H9 (cell line): ENCODE measurements at regions not wholly inside any gene's neighbourhood (a gene's known extent, or its start where the extent isn't known, plus 50 kb on each side); places are given as distances from the start of the nearest gene placed in this dataset.

ENCODE experiments used
- DNase-seq: peaks from one replicate; pipeline ENCODE4 v3.0.0-alpha.2; 2017
- H2AFZ ChIP-seq: one replicate; pipeline ENCODE4 v1.6.1; 2013; ENCODE audit warnings: mild to moderate bottlenecking, low read length, control low read depth, moderate library complexity
- H2AK5ac ChIP-seq: 2 replicates; pipeline ENCODE4 v1.6.1; 2013; ENCODE audit warnings: low read length, control low read depth, mixed read lengths; ENCODE audit not compliant: insufficient read length
- H2BK120ac ChIP-seq: one replicate; pipeline ENCODE4 v1.6.1; 2013; ENCODE audit warnings: low read depth, mild to moderate bottlenecking, low read length, control low read depth, inconsistent platforms; ENCODE audit not compliant: poor library complexity, severe bottlenecking
- H2BK12ac ChIP-seq: 2 replicates; pipeline ENCODE4 v1.6.1; 2013; ENCODE audit warnings: low read length, control low read depth, mixed read lengths, low read depth; ENCODE audit not compliant: insufficient read length
- H2BK15ac ChIP-seq: 2 replicates; pipeline ENCODE4 v1.6.1; 2013; ENCODE audit warnings: low read depth, low read length, control low read depth
- H2BK20ac ChIP-seq: one replicate; pipeline ENCODE4 v1.6.1; 2013; ENCODE audit warnings: low read depth, mild to moderate bottlenecking, low read length, control low read depth, inconsistent platforms; ENCODE audit not compliant: poor library complexity, severe bottlenecking
- H2BK5ac ChIP-seq: 2 replicates; pipeline ENCODE4 v1.6.1; 2013; ENCODE audit warnings: low read length, control low read depth, mixed read lengths; ENCODE audit not compliant: insufficient read length
- H3K14ac ChIP-seq: 2 replicates; pipeline ENCODE4 v1.6.1; 2013; ENCODE audit warnings: low read length, control low read depth; ENCODE audit not compliant: insufficient read depth
- H3K18ac ChIP-seq: 2 replicates; pipeline ENCODE4 v1.6.1; 2013; ENCODE audit warnings: low read depth, mild to moderate bottlenecking, mixed read lengths, low read length, control low read depth; ENCODE audit not compliant: insufficient read length
- H3K23ac ChIP-seq: 2 replicates; pipeline ENCODE4 v1.6.1; 2013; ENCODE audit warnings: low read length, control low read depth, mixed read lengths, low read depth; ENCODE audit not compliant: insufficient read length
- H3K23me2 ChIP-seq: 2 replicates; pipeline ENCODE4 v1.6.1; 2013; ENCODE audit warnings: low read depth, mild to moderate bottlenecking, mixed read lengths, low read length, control low read depth; ENCODE audit not compliant: insufficient read length, poor library complexity, severe bottlenecking
- H3K27ac ChIP-seq: 2 replicates; pipeline ENCODE4 v1.5.1; 2013; ENCODE audit warnings: low read length, control low read depth, mixed read lengths, low read depth; ENCODE audit not compliant: insufficient read length
- H3K27me3 ChIP-seq: 2 replicates; pipeline ENCODE4 v1.6.1; 2013; ENCODE audit warnings: low read length, control low read depth, inconsistent platforms; ENCODE audit not compliant: insufficient read depth
- H3K4ac ChIP-seq: 2 replicates; pipeline ENCODE4 v1.6.1; 2013; ENCODE audit warnings: low read depth, mild to moderate bottlenecking, control low read depth, inconsistent platforms, low read length, moderate library complexity
- H3K4me1 ChIP-seq: 2 replicates; pipeline ENCODE4 v1.6.1; 2013; ENCODE audit warnings: low read length, control low read depth, inconsistent platforms; ENCODE audit not compliant: insufficient read depth
- H3K4me2 ChIP-seq: 2 replicates; pipeline ENCODE4 v1.6.1; 2013; ENCODE audit warnings: low read length, control low read depth, mixed read lengths; ENCODE audit not compliant: insufficient read length, insufficient read depth
- H3K56ac ChIP-seq: 2 replicates; pipeline ENCODE4 v1.6.1; 2013; ENCODE audit warnings: low read depth, mild to moderate bottlenecking, mixed read lengths, low read length, control low read depth; ENCODE audit not compliant: insufficient read length
- H3K79me1 ChIP-seq: 2 replicates; pipeline ENCODE4 v1.6.1; 2013; ENCODE audit warnings: low read depth, mild to moderate bottlenecking, moderate library complexity, low read length, control low read depth, inconsistent platforms; ENCODE audit not compliant: insufficient read depth, poor library complexity, severe bottlenecking
- H3K79me2 ChIP-seq: 2 replicates; pipeline ENCODE4 v1.6.1; 2013; ENCODE audit warnings: low read length, control low read depth, inconsistent platforms; ENCODE audit not compliant: insufficient read depth
- H3K9ac ChIP-seq: 2 replicates; pipeline ENCODE4 v1.6.1; 2013; ENCODE audit warnings: low read length, control low read depth, mixed read lengths; ENCODE audit not compliant: insufficient read length; ENCODE audit errors: extremely low read depth
- H3K9me3 ChIP-seq: one replicate; pipeline ENCODE4 v1.6.1; 2013; ENCODE audit warnings: low read depth, low read length, inconsistent platforms; ENCODE audit not compliant: control insufficient read depth
- H3T11ph ChIP-seq: one replicate; pipeline ENCODE4 v1.6.1; 2013; ENCODE audit warnings: mild to moderate bottlenecking, low read length, control low read depth, inconsistent platforms
- H4K20me1 ChIP-seq: one replicate; pipeline ENCODE4 v1.6.1; 2013; ENCODE audit not compliant: control insufficient read depth, insufficient read length, insufficient read depth
- H4K5ac ChIP-seq: 2 replicates; pipeline ENCODE4 v1.6.1; 2013; ENCODE audit warnings: low read depth, mild to moderate bottlenecking, mixed read lengths, low read length, control low read depth; ENCODE audit not compliant: insufficient read length
- H4K8ac ChIP-seq: replicated peaks from 2 replicates; pipeline ENCODE4 v1.6.1; 2013; ENCODE audit warnings: low read length, control low read depth, mixed read lengths, low read depth; ENCODE audit not compliant: insufficient read length
- H4K91ac ChIP-seq: 2 replicates; pipeline ENCODE4 v1.6.1; 2013; ENCODE audit warnings: low read depth, mild to moderate bottlenecking, moderate library complexity, mixed read lengths, low read length, control low read depth; ENCODE audit not compliant: insufficient read length
- H3K27ac Mint-ChIP-seq, 3 experiments: 2 replicates in 2 of 3; 3 replicates in 1 of 3; pipeline ENCODE4 v1.8.0; 2020 to 2021; ENCODE audit warnings: mixed read lengths in 3 of 3, mild to moderate bottlenecking in 1 of 3, moderate library complexity in 1 of 3
- H3K27me3 Mint-ChIP-seq: 2 replicates; pipeline ENCODE4 v1.8.0; 2021; ENCODE audit warnings: low read depth, mild to moderate bottlenecking, moderate library complexity, mixed read lengths
- H3K36me3 Mint-ChIP-seq, 3 experiments: 2 replicates in 2 of 3; 3 replicates in 1 of 3; pipeline ENCODE4 v1.8.0; 2020 to 2021; ENCODE audit warnings: low read depth in 3 of 3, mixed read lengths in 3 of 3; ENCODE audit not compliant: insufficient read depth in 1 of 3
- H3K4me1 Mint-ChIP-seq, 2 experiments: 2 replicates each; pipeline ENCODE4 v1.8.0; 2020; ENCODE audit warnings: mixed read lengths in 2 of 2
- H3K4me3 Mint-ChIP-seq, 2 experiments: 2 replicates in 1 of 2; 3 replicates in 1 of 2; pipeline ENCODE4 v1.8.0; 2020 to 2021; ENCODE audit warnings: mild to moderate bottlenecking in 2 of 2, mixed read lengths in 2 of 2, moderate library complexity in 1 of 2
- H3K9me3 Mint-ChIP-seq, 2 experiments: 2 replicates in 1 of 2; 3 replicates in 1 of 2; pipeline ENCODE4 v1.8.0; 2020; ENCODE audit warnings: mild to moderate bottlenecking in 2 of 2, mixed read lengths in 2 of 2, moderate library complexity in 1 of 2
- CTCF ChIP-seq: fragments of 200-600 bp; sonication (generic); conservative IDR thresholded peaks from 3 replicates; pipeline ENCODE4 v1.8.0; 2021; ENCODE audit warnings: antibody characterized with exemption, mild to moderate bottlenecking
- WGBS: extraction: QIAGEN DNeasy Blood & Tissue Kit; methylation state at CpG from one replicate; pipeline ENCODE4 v1.1.7; 2013; ENCODE audit warnings: missing lambda C conversion rate, low lambda C conversion rate, mixed read lengths; ENCODE audit not compliant: insufficient read length; ENCODE audit errors: extremely low coverage; 5-methylcytosine and 5-hydroxymethylcytosine counted together

- Histone ChIP-seq H4K8ac (no peak overlapping the region), H2BK15ac (no peak overlapping the region), H3T11ph (no peak overlapping the region), H3K18ac (no peak overlapping the region), H2AFZ (no peak overlapping the region), H2BK12ac (no peak overlapping the region), H4K20me1 (no peaks in the 10 kb centered on the region), H3K9ac (no peak overlapping the region), H3K9me3 (no peaks in the 10 kb centered on the region), H3K79me2 (no peaks in the 10 kb centered on the region), H3K14ac (no peak overlapping the region), H2BK20ac (no peak overlapping the region), H2BK120ac (no peak overlapping the region), H4K5ac (no peak overlapping the region), H3K4ac (no peak overlapping the region), H3K27ac (no peak overlapping the region), H3K4me1 (no peaks in the 10 kb centered on the region; the same call in 1 of the 2 replicates), H3K27me3 (no peaks in the 10 kb centered on the region), H3K56ac (no peak overlapping the region), H2AK5ac (no peak overlapping the region), H4K91ac (no peak overlapping the region), H2BK5ac (no peak overlapping the region), H3K79me1 (no peaks in the 10 kb centered on the region), H3K23ac (no peak overlapping the region), H3K4me2 (no peak overlapping the region), H3K23me2 (no peaks in the 10 kb centered on the region)
- H3K27me3 Mint-ChIP-seq = peaks cover 9% of the 10 kb centered on the region; the same call in 1 of the 2 replicates
- DNase-seq = no peak
- peaks cover 0 to under 1% (median 0%) of the 10 kb centered on the region in 3 experiments; a peak in 2 of 7 replicates for H3K36me3 Mint-ChIP-seq
- no CpG with 5 or more reads among the region's 7 CpGs for WGBS
- TF ChIP-seq CTCF = no peak
- peaks cover 13 to 17% of the 10 kb centered on the region in 2 experiments for H3K4me1 Mint-ChIP-seq
- no peak overlapping the region for H3K27ac Mint-ChIP-seq
- peaks cover 0 to 8% of the 10 kb centered on the region in 2 experiments; a peak in 4 of 5 replicates for H3K9me3 Mint-ChIP-seq
- H3K4me3 Mint-ChIP-seq = no peak overlapping the region
These were observed 168.1 kb upstream of the PARP11 start for GRCh38 chr12:4041187-4041885.
